ENCODE measurements at regions not wholly inside any gene's neighbourhood (a gene's known extent, or its start where the extent isn't known, plus 50 kb on each side); places are given as distances from the start of the nearest gene placed in this dataset.

DNA sequence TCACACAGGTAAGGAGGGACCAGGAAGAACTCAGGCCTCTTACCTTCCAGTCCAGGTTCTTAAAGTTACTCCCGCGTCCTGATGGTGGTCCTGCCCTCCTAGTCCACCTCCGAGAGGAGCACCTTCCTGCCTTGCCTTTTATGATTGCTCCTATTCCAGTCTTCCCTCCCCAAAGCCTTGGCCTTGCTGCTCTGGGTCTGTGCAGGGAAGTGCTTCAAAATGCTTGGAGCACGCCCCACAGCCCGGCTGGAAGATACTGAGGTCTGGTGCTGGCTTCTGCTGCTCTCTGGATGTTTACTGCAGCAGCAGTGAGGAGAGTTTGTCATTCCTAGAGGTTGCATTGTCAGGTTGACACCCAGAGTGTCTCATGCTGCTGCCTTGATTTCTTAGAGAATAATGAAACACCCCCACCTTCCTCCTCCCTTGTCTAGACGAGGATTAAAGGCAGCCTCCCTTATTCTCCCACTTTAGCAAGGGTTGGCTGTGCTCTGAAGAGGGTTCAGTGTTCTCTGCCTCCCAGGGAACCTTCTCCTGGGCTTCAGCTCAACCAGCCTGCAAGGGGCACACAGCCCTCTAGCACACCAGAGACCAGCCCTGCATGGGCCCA is 142.2 kb upstream of the CACNA1E start:
- DNase-seq: no peak

DNA sequence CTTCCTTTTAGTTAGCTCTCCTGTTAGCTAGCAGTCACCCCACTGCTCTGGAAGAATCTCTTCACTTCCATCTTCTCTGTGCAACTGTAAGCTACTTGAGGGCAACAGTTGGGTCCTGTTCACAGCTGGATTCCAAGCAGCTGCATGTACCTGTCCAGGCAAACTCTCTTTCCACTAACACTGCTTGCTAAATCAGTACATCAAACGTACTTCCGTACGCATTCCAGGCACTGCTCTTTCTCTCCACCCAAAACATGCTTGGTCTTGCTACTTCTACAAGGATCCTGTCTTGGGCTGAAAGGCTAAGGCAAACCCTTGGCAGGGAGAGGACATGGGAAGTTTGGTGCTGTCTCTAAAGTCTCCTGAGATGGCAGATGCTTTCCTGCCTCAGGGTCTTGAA is 139.2 kb upstream of the CACNA1E start:
- DNase-seq: no peak

GRCh38 chr1:181345146-181345545 is 138.2 kb upstream of the CACNA1E start:
- DNase-seq: no peak

GRCh38 chr1:181347495-181348390 is 135.6 kb upstream of the CACNA1E start:
- DNase-seq: no peak

- DNase-seq: no peak
These were observed 133.8 kb upstream of the CACNA1E start for GRCh38 chr1:181349512-181349911.

DNA sequence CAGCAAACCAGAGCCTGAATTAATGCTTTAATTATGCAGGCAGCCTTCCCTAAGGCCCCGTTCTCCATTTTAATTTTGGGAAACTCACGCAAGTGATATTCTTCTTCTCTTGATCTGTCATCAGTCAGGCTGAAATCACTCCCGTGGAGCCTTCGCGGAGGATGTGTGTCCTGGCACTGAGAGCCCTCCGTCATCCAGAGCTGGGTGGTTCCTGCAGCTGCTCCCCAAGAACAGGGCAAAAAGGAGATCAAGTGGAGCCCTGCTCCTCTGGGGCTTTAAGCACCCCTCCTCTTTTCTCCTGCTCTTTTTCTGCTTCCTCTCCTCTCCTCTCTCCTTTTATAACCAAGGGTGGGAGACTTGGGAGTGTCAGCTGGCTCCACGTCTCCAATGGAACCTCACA is 133.2 kb upstream of the CACNA1E start:
- no peak for DNase-seq

DNA sequence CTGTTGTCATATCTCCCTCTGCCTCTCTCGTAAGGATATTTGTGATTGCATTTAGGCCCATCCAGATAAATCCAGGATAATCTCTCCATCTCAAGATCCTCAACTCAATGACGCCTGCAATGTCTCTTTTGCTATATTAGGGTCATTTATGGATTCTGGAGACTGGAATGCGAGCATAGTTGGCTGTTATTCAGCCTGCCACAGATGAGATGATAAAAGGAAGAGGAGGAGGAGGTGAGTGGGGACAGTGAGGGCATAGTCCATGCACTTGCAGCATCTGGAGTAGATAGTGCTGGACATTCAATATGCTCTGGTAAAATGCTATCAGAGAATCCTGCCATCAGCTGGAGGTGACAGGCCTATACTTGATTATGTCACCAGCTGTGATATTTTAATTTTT is 131.6 kb upstream of the CACNA1E start:
- no peak for DNase-seq

GRCh38 chr1:181352695-181353094 is 130.6 kb upstream of the CACNA1E start:
- DNase-seq: no peak

DNA sequence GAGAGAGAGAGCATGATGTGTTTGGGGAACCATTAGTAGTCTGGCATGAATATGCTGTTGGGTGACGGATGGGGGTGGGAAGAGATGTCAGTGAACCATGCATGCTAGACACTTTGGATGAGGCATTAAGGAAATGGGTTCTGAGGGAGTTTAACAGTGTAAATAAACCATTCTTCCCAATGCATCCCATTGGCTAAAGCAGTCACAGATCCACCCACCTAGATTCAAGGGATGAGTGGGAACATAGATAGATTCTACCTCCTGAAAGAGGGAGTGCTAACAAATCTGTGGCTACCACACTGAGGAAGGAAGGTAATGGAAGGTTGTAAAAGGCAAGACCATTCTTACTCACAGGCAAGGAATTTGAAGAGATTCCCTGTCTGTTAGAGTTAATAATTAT is 129.8 kb upstream of the CACNA1E start:
- DNase-seq: no peak

GRCh38 chr1:181354865-181355264 is 128.5 kb upstream of the CACNA1E start:
- no peak for DNase-seq

DNA sequence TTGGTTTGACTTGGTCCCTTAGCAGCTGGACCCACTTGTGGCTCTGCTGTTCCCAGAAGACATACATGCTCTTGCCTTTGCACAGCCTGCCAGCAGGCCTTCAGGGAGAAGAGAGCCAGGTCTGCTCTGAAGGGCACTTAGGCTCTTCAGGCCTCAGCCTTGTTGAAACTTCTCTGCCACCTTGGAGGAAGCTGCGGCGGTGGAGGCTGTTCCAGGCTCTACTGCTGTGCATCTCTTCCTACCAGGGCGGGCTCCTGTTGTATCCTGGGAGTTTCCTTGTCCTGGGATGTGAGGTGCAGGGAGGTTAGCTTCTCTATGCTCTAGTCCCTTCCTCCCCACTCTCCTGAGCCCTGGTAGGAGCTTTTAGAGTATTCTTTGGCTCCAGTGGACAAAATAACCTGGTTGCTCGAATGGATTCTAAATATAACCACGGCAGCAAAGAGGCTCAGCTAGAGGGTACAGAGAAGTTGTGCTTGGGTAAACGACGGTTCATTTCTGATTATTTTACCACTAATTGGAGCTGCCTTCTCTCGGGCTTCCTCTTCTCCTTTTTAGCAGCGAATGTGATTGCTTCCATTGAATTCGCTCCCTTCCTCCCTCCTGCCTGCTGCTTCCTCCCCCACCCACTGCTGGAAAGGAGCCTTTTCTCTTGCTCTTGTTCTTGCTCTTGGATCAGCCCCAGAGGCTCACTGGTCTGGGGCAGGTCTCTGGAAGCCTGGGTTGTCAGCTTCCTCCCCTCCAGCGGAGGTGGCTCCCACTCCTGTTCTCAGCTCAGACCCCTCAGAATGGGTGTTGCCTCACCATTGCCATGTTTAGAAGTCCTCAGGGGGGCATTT is 126.6 kb upstream of the CACNA1E start:
- no peak for DNase-seq

DNA sequence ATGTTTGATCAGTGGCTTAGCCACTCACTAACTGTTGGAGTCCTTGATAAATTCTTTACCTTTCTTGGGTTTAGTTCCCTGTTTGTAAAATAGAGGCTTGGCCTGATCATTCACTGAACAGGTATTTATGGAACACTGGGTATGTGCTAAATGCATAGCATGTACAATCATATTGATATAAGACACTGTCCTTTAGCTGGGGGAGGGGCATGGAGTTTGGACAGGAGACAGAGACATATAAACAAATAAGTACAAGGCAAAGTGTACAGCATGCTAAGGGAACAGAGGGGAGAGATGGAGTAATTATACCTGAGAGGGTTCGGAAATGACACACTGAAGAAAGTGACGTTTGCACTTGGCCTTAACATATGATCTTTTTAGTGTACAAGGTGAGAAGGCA is 124.3 kb upstream of the CACNA1E start:
- no peak for DNase-seq

GRCh38 chr1:181364801-181365200 is 118.5 kb upstream of the CACNA1E start:
- DNase-seq: no peak

- DNase-seq: no peak
These were observed 116.4 kb upstream of the CACNA1E start for GRCh38 chr1:181366910-181367309.

DNA sequence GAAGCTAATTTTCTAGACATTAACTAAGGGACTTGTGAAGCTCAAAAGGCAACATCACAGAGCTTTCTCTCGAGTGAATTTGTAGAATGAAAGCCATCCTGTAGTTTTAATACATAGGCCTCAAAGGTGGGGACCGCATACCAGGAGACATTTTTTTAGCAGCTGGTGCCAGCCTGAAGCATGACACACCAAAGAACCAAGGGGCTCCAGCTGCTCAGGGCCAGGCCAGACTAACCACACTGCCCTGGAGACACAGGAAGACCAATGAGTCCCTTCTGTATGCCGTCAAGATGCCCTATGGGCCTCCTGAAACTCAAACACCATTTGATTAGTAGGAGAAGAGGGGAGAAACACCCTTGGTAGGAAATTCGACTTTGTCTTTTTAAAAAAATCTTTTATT is 113.9 kb upstream of the CACNA1E start:
- no peak for DNase-seq

DNA sequence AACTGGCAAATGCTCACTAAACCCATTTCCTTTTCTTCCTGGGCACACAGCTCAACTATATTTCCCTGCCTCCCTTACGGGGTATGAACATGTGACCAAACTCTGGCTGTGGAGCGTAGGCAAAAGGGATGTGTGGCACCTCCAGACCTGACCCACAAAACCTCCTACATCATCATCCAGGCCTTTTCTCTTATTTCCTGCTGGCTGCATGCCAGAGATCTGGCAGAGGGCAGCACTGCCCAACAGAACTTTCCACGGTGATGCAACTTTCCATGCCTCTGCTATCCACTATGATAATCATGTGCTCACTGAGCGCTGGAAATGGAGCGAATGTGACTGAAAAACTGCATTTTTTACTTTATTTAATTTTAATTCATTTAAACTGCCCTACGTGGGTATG is 99.6 kb upstream of the CACNA1E start:
- DNase-seq: no peak

- DNase-seq: no peak
These were observed 97.0 kb upstream of the CACNA1E start for GRCh38 chr1:181386340-181386739.

- no peak for DNase-seq
These were observed 96.4 kb upstream of the CACNA1E start for GRCh38 chr1:181386951-181387350.

DNA sequence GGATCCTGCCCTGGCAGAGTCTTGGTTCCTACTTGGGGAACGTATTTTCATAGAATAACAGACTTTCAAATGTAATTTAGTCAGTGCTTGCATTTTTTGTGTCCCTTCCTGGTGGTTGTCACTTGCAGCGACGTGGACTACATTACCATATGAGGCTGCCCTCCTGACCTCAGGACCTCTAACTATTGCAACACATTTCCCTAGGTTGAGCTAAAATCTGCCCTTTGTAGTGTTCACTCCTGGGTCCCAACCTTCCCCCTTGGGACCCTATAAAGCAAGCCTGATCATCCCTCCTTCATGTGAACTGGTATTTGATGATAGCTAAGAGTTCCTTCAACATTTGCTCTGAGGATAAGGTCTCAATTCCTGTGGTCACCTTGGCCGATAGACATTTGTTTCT is 95.6 kb upstream of the CACNA1E start:
- DNase-seq: no peak

DNA sequence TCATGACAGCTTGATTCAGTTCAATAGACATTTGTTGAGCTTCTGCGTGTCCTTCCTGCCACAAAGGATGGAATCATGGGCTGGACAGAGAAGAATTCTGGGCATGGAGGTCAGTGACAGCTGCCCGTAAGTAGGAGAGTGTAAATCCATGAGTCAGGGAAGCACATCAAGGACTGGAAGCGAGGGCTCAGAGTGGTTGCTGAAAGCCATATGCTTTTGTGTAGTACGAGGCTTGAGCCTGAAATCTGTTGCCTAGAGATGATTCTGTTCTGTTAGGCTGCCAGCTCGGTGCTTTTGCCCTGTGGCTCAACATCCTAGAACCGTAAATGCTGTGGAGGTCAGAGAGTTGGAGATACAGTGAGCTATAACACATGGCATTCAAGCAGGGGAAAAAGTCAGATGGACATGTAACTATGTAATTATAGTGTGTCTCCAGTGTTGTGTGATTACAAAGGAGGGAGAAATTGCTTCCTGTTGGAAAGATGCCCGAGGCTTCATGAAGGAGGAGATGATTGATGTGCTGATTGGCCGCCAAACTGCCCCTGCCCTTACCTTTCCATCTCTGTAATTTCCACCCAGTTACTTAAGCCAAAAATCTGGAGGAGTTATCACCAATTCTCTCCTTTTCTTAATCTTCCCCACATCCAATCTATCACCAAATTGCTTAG is 92.8 kb upstream of the CACNA1E start:
- DNase-seq: no peak

DNA sequence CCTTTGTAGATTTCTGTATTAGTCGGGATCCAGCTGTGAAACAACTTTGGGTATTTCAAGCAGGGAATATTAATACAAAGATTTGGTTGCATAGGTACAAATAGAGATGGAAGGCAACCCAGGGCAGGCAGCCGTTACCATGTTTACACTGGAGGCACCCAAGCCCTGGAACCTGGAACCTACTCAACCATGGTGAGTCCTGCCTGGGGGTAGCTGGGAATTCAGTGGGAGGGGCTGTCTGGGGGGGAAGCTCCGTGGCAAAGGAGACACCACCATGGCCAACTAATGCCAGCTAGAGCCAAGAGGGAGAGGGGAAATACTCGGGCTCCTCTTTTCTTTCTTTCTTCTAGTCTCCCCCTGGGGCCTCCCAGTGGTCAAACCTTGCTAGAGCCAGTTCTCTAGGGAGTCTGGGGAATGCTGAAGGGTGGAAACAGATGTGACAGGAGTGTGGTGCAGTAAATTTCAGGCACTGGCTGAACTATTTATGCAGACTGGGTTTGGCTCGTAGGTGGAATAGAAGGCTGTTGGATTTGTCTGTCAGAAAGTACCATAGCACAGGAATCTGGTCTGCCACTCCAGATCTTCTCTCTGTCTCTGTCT is 91.9 kb upstream of the CACNA1E start:
- no peak for DNase-seq

DNA sequence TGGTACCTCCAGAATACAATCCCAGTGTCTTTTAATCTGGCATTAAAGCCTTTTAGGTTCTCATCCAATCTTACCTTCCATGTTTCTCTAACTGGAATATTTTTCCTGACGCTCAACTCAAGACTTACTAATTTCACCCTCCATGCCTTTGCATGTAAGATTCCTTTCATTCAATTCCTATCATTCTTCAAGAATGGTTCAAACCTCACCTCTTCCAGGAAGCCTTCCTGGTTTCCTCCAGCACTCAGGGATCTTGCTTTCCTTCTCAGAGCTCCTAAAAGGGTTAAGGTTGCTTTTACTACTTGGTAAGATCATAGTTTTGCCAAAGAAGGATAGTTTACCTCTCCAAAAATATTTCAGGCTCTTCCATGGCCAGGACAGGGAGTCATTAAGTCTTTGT is 91.2 kb upstream of the CACNA1E start:
- no peak for DNase-seq

All from activated gamma-delta T cell (primary cell).